ENCODE measurements at regions not wholly inside any gene's neighbourhood (a gene's known extent, or its start where the extent isn't known, plus 50 kb on each side); places are given as distances from the start of the nearest gene placed in this dataset.

- no TSS peak for BruUV-seq (replicated peaks)
- Histone ChIP-seq H2AFZ (ENCODE audit: low read depth, low read length) (no peak overlapping the region), H3K4me2 (ENCODE audit: insufficient read depth, low read length) (no peak overlapping the region), H3K9me3 (replicated peaks; ENCODE audit: control insufficient read depth, insufficient read depth, low read length) (no peaks in the 10 kb centered on the region), H3K36me3 (ENCODE audit: control insufficient read depth in 2 of 2, extremely low read depth in 1 of 2, insufficient read depth in 2 of 2, low read length in 2 of 2) (no peaks in the 10 kb centered on the region), H3K9me1 (replicated peaks; ENCODE audit: control insufficient read depth, extremely low read depth, insufficient read depth, low read length) (no peaks in the 10 kb centered on the region), H3K4me1 (ENCODE audit: control insufficient read depth, extremely low read depth, insufficient read depth, low read length) (peaks cover 2% of the 10 kb centered on the region), H4K20me1 (replicated peaks; ENCODE audit: control insufficient read depth, extremely low read depth, insufficient read depth, low read length) (no peaks in the 10 kb centered on the region), H3K9ac (replicated peaks; ENCODE audit: extremely low read depth, insufficient read depth, low read length) (no peak overlapping the region), H3K79me2 (ENCODE audit: control insufficient read depth, insufficient read depth, low read length) (no peaks in the 10 kb centered on the region), H3K27ac (ENCODE audit: insufficient read depth, low read depth, low read length) (no peak overlapping the region), H3K4me3 (replicated peaks in 1 of 3; ENCODE audit: insufficient read depth in 1 of 3, low read depth in 1 of 3, low read length in 3 of 3) (no peak overlapping the region), H3K27me3 (ENCODE audit: control insufficient read depth in 2 of 2, insufficient read depth in 2 of 2, low read length in 2 of 2) (no peaks in the 10 kb centered on the region)
- FAIRE-seq: no peak
- ChIA-PET POLR2A (no interaction called here), CTCF (no interaction called here)
- intact Hi-C loops (cut with micrococcal nuclease): no loop called here
- TF ChIP-seq GATA2 (IDR thresholded peaks at IDR 0.05; ENCODE audit: insufficient read depth, insufficient read length, low read depth, low read length) (no peak), POLR2AphosphoS5 (IDR thresholded peaks at IDR 0.05; ENCODE audit: insufficient read depth, low read depth, low read length) (no peak), EZH2 (IDR thresholded peaks at IDR 0.05; ENCODE audit: borderline replicate concordance, low read depth, low read length, severe bottlenecking) (no peak), JUN (IDR thresholded peaks at IDR 0.05; ENCODE audit: borderline replicate concordance, insufficient read depth, insufficient read length, low read depth) (no peak), MAX (IDR thresholded peaks at IDR 0.05; ENCODE audit: insufficient read depth, insufficient read length) (no peak), CTCF (IDR thresholded peaks at IDR 0.05; ENCODE audit: extremely low read depth in 1 of 2, insufficient read depth in 1 of 2, low read depth in 1 of 2, low read length in 2 of 2) (no peak), POLR2A (IDR thresholded peaks at IDR 0.05; ENCODE audit: low read depth, low read length) (no peak), FOS (IDR thresholded peaks at IDR 0.05; ENCODE audit: borderline replicate concordance, insufficient read depth, low read length) (no peak), MYC (IDR thresholded peaks at IDR 0.05; ENCODE audit: low read depth, low read length) (no peak)
- dilution Hi-C loops (cut with MboI; ENCODE audit: extremely low pct_ligation_motif_present, low sequenced_read_pairs): no loop called here
- no peak for DNase-seq (ENCODE audit: low read depth, low spot score)
Measured at GRCh38 chr4:36492590-36492989, 211.2 kb downstream of the DTHD1 start.
